ENCODE measurements at regions not wholly inside any gene's neighbourhood (a gene's known extent, or its start where the extent isn't known, plus 50 kb on each side); places are given as distances from the start of the nearest gene placed in this dataset.

DNA sequence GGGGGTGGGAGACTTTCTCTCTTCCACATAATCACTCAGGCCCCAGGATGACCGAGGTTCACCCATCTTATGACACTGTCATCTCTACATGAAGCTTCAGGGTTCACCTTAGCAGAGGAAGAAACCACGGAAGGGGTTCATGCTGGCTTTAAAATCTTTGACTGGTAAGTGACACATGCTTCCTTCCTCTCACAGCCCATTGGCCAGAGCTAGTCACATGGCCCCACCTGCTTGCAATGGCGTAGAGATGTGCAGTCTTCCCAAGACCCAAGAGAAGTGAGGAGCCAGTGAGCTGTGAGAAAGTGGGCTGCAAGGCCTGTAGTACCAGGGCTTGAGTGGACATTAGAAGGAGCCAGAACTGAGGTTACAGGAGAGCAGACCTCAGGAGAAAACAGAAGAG is 180.3 kb downstream of the AXIN2 start:
- no peaks in the 10 kb centered on the region for H3K36me3 ChIP-seq
- H3K27me3 ChIP-seq, result no peaks in the 10 kb centered on the region
- H3K9me3 ChIP-seq, result no peaks in the 10 kb centered on the region
- no peaks in the 10 kb centered on the region for H3K4me1 ChIP-seq
- DNase-seq, result no peak
- no peak for TF ChIP-seq CTCF (IDR thresholded peaks at IDR 0.05; ENCODE audit: low read depth, low read length)
- no peak overlapping the region for H3K4me3 ChIP-seq (ENCODE audit: low read depth, low read length)

GRCh38 chr17:65374966-65375365 is 186.5 kb downstream of the AXIN2 start:
- Histone ChIP-seq H3K9me3 (no peaks in the 10 kb centered on the region), H3K4me1 (no peaks in the 10 kb centered on the region)

DNA sequence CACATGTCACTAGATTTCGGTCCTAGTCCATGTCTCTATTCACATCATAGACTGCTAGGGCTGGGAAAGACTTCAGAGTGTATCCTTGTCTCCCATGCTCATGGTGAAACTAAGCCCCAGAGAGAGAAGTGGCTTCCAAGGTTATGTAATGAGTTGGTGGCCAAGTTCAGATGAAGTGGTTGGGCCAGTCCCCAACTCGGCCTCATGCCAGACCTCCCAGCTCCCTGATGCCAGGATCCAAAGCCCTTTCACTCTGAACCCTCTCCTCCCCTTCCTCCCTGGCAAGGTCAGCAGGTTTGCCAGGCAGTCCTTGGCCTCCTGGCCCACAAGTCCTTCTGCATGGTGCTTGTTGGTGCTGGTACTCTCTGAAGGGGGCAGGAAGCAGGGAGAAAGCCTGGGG is 189.7 kb downstream of the AXIN2 start:
- Histone ChIP-seq H3K4me3 (ENCODE audit: low read depth, low read length) (no peak overlapping the region), H3K36me3 (no peaks in the 10 kb centered on the region), H3K27me3 (peaks cover 36% of the 10 kb centered on the region), H3K4me1 (no peaks in the 10 kb centered on the region), H3K9me3 (no peaks in the 10 kb centered on the region)
- no peak for DNase-seq
- TF ChIP-seq CTCF (IDR thresholded peaks at IDR 0.05; ENCODE audit: low read depth, low read length), result no peak

More at GRCh38 chr17:65374966-65375365, 186.5 kb downstream of the AXIN2 start:
- no peaks in the 10 kb centered on the region for H3K36me3 ChIP-seq
- H3K4me3 ChIP-seq (ENCODE audit: low read depth, low read length), result no peak overlapping the region
- no peak for DNase-seq
- TF ChIP-seq CTCF (IDR thresholded peaks at IDR 0.05; ENCODE audit: low read depth, low read length), result no peak
- H3K27me3 ChIP-seq, result peaks cover 32% of the 10 kb centered on the region

GRCh38 chr17:65370669-65371131 is 190.7 kb downstream of the AXIN2 start:
- no peaks in the 10 kb centered on the region for H3K9me3 ChIP-seq
- TF ChIP-seq CTCF (IDR thresholded peaks at IDR 0.05; ENCODE audit: low read depth, low read length), result no peak
- H3K27me3 ChIP-seq, result peaks cover 38% of the 10 kb centered on the region
- H3K4me1 ChIP-seq, result no peaks in the 10 kb centered on the region
- H3K4me3 ChIP-seq (ENCODE audit: low read depth, low read length), result no peak overlapping the region
- no peak for DNase-seq
- H3K36me3 ChIP-seq, result no peaks in the 10 kb centered on the region

GRCh38 chr17:65368341-65368740 is 193.1 kb downstream of the AXIN2 start:
- H3K36me3 ChIP-seq, result no peaks in the 10 kb centered on the region
- no peak for DNase-seq
- TF ChIP-seq CTCF (IDR thresholded peaks at IDR 0.05; ENCODE audit: low read depth, low read length), result no peak
- peaks cover 29% of the 10 kb centered on the region for H3K27me3 ChIP-seq
- H3K9me3 ChIP-seq, result no peaks in the 10 kb centered on the region
- no peak overlapping the region for H3K4me3 ChIP-seq (ENCODE audit: low read depth, low read length)
- H3K4me1 ChIP-seq, result no peaks in the 10 kb centered on the region

GRCh38 chr17:65366102-65366844 is 195.2 kb downstream of the AXIN2 start:
- H3K9me3 ChIP-seq, result no peaks in the 10 kb centered on the region
- H3K36me3 ChIP-seq, result no peaks in the 10 kb centered on the region
- no peak overlapping the region for H3K4me3 ChIP-seq (ENCODE audit: low read depth, low read length)
- TF ChIP-seq CTCF (IDR thresholded peaks at IDR 0.05; ENCODE audit: low read depth, low read length), result no peak
- DNase-seq, result no peak
- no peaks in the 10 kb centered on the region for H3K4me1 ChIP-seq
- peaks cover 28% of the 10 kb centered on the region for H3K27me3 ChIP-seq
